ENCODE measurements at regions not wholly inside any gene's neighbourhood (a gene's known extent, or its start where the extent isn't known, plus 50 kb on each side); places are given as distances from the start of the nearest gene placed in this dataset.

GRCh38 chr1:58209575-58209974 lies 337.0 kb downstream of the OMA1 start:
- ATAC-seq (ENCODE audit: low read depth) (no peak), DNase-seq (ENCODE audit: low spot score) (no peak)
- no peaks in the 10 kb centered on the region for H3K4me1 ChIP-seq (ENCODE audit: insufficient read depth, poor library complexity, severe bottlenecking)
- H3K27me3 ChIP-seq (ENCODE audit: insufficient read depth, poor library complexity, severe bottlenecking): no peaks in the 10 kb centered on the region
- H3K36me3 ChIP-seq (ENCODE audit: low read depth): no peaks in the 10 kb centered on the region
- TF ChIP-seq CTCF (IDR thresholded peaks at IDR 0.05; ENCODE audit: poor library complexity, severe bottlenecking): no peak
- no peak overlapping the region for H3K4me3 ChIP-seq (ENCODE audit: severe bottlenecking)
- H3K27ac ChIP-seq (ENCODE audit: poor library complexity, severe bottlenecking): no peak overlapping the region
- H3K9me3 ChIP-seq (ENCODE audit: severe bottlenecking): no peaks in the 10 kb centered on the region

- no peaks in the 10 kb centered on the region for H3K27me3 ChIP-seq (ENCODE audit: insufficient read depth, poor library complexity, severe bottlenecking)
- no peaks in the 10 kb centered on the region for H3K4me1 ChIP-seq (ENCODE audit: insufficient read depth, poor library complexity, severe bottlenecking)
- H3K27ac ChIP-seq (ENCODE audit: poor library complexity, severe bottlenecking): no peak overlapping the region
- DNase-seq (ENCODE audit: low spot score) (no peak), ATAC-seq (ENCODE audit: low read depth) (no peak)
- no peak for TF ChIP-seq CTCF (IDR thresholded peaks at IDR 0.05; ENCODE audit: poor library complexity, severe bottlenecking)
- H3K4me3 ChIP-seq (ENCODE audit: severe bottlenecking): no peak overlapping the region
- no peaks in the 10 kb centered on the region for H3K36me3 ChIP-seq (ENCODE audit: low read depth)
- no peaks in the 10 kb centered on the region for H3K9me3 ChIP-seq (ENCODE audit: severe bottlenecking)
These were observed 339.8 kb downstream of the OMA1 start for GRCh38 chr1:58206749-58207148.

- Histone ChIP-seq H3K4me3 (ENCODE audit: severe bottlenecking) (no peak overlapping the region), H3K27ac (ENCODE audit: poor library complexity, severe bottlenecking) (no peak overlapping the region), H3K4me1 (ENCODE audit: insufficient read depth, poor library complexity, severe bottlenecking) (no peaks in the 10 kb centered on the region), H3K36me3 (ENCODE audit: low read depth) (no peaks in the 10 kb centered on the region), H3K27me3 (ENCODE audit: insufficient read depth, poor library complexity, severe bottlenecking) (no peaks in the 10 kb centered on the region), H3K9me3 (ENCODE audit: severe bottlenecking) (no peaks in the 10 kb centered on the region)
- no peak for DNase-seq (ENCODE audit: low spot score)
- no peak for ATAC-seq (ENCODE audit: low read depth)
- no peak for TF ChIP-seq CTCF (IDR thresholded peaks at IDR 0.05; ENCODE audit: poor library complexity, severe bottlenecking)
These were observed 342.2 kb downstream of the OMA1 start for GRCh38 chr1:58204284-58204683.

GRCh38 chr1:58201492-58202106 lies 344.9 kb downstream of the OMA1 start:
- Histone ChIP-seq H3K36me3 (ENCODE audit: low read depth) (no peaks in the 10 kb centered on the region), H3K27me3 (ENCODE audit: insufficient read depth, poor library complexity, severe bottlenecking) (no peaks in the 10 kb centered on the region), H3K4me1 (ENCODE audit: insufficient read depth, poor library complexity, severe bottlenecking) (no peaks in the 10 kb centered on the region), H3K4me3 (ENCODE audit: severe bottlenecking) (no peak overlapping the region), H3K27ac (ENCODE audit: poor library complexity, severe bottlenecking) (no peak overlapping the region), H3K9me3 (ENCODE audit: severe bottlenecking) (no peaks in the 10 kb centered on the region)
- TF ChIP-seq CTCF (IDR thresholded peaks at IDR 0.05; ENCODE audit: poor library complexity, severe bottlenecking): no peak
- ATAC-seq (ENCODE audit: low read depth) (no peak), DNase-seq (ENCODE audit: low spot score) (no peak)

- no peak for TF ChIP-seq CTCF (IDR thresholded peaks at IDR 0.05; ENCODE audit: poor library complexity, severe bottlenecking)
- Histone ChIP-seq H3K27ac (ENCODE audit: poor library complexity, severe bottlenecking) (no peak overlapping the region), H3K36me3 (ENCODE audit: low read depth) (no peaks in the 10 kb centered on the region), H3K4me1 (ENCODE audit: insufficient read depth, poor library complexity, severe bottlenecking) (no peaks in the 10 kb centered on the region), H3K4me3 (ENCODE audit: severe bottlenecking) (no peak overlapping the region), H3K27me3 (ENCODE audit: insufficient read depth, poor library complexity, severe bottlenecking) (no peaks in the 10 kb centered on the region), H3K9me3 (ENCODE audit: severe bottlenecking) (no peaks in the 10 kb centered on the region)
- ATAC-seq (ENCODE audit: low read depth) (no peak), DNase-seq (ENCODE audit: low spot score) (no peak)
These were observed 346.1 kb downstream of the OMA1 start for GRCh38 chr1:58200437-58200836.
